ENCODE measurements at regions not wholly inside any gene's neighbourhood (a gene's known extent, or its start where the extent isn't known, plus 50 kb on each side); places are given as distances from the start of the nearest gene placed in this dataset.

- Histone ChIP-seq H3K27ac (no peak overlapping the region), H3K4me3 (no peak overlapping the region), H3K27me3 (ENCODE audit: insufficient read depth in 3 of 3, low read length in 2 of 3) (no peaks in the 10 kb centered on the region), H3K4me1 (no peaks in the 10 kb centered on the region), H3K9me3 (no peaks in the 10 kb centered on the region), H3K36me3 (ENCODE audit: insufficient read depth in 1 of 2, low read depth in 1 of 2) (no peaks in the 10 kb centered on the region)
- DNase-seq = no peak
- 42 to 50% (median 47%) methylated on average over 1 of the region's 1 CpG for WGBS, 3 donors
- intact Hi-C loops (cut with DNase I) = no loop called here
- ATAC-seq = no peak
- no peak for TF ChIP-seq CTCF (IDR thresholded peaks at IDR 0.05)
Observed at GRCh38 chr13:62933809-62934208, 1518.2 kb upstream of the PCDH20 start.

GRCh38 chr13:62932256-62932883 lies 1516.7 kb upstream of the PCDH20 start:
- intact Hi-C loops (cut with DNase I) = no loop called here
- Histone ChIP-seq H3K27me3 (ENCODE audit: insufficient read depth in 3 of 3, low read length in 2 of 3) (no peaks in the 10 kb centered on the region), H3K4me3 (no peak overlapping the region), H3K27ac (no peak overlapping the region), H3K4me1 (no peaks in the 10 kb centered on the region), H3K9me3 (no peaks in the 10 kb centered on the region), H3K36me3 (ENCODE audit: insufficient read depth in 1 of 2, low read depth in 1 of 2) (no peaks in the 10 kb centered on the region)
- DNase-seq (no peak), ATAC-seq (no peak)
- no peak for TF ChIP-seq CTCF (IDR thresholded peaks at IDR 0.05)
- 39 to 47% (median 39%) methylated on average over 2 of the region's 2 CpGs for WGBS, 3 donors

GRCh38 chr13:62931853-62932252 lies 1516.2 kb upstream of the PCDH20 start:
- Histone ChIP-seq H3K4me3 (no peak overlapping the region), H3K4me1 (no peaks in the 10 kb centered on the region), H3K36me3 (ENCODE audit: insufficient read depth in 1 of 2, low read depth in 1 of 2) (no peaks in the 10 kb centered on the region), H3K9me3 (no peaks in the 10 kb centered on the region), H3K27ac (no peak overlapping the region), H3K27me3 (ENCODE audit: insufficient read depth in 3 of 3, low read length in 2 of 3) (no peaks in the 10 kb centered on the region)
- intact Hi-C loops (cut with DNase I) = no loop called here
- no peak for DNase-seq
- ATAC-seq = no peak
- 44 to 51% (median 49%) methylated on average over 1 of the region's 1 CpG for WGBS, 3 donors
- TF ChIP-seq CTCF (IDR thresholded peaks at IDR 0.05) = no peak

- TF ChIP-seq CTCF (IDR thresholded peaks at IDR 0.05) = no peak
- Histone ChIP-seq H3K9me3 (peaks cover 4% of the 10 kb centered on the region), H3K27ac (no peak overlapping the region), H3K4me1 (no peaks in the 10 kb centered on the region), H3K4me3 (no peak overlapping the region), H3K36me3 (ENCODE audit: insufficient read depth in 1 of 2, low read depth in 1 of 2) (no peaks in the 10 kb centered on the region), H3K27me3 (ENCODE audit: insufficient read depth in 3 of 3, low read length in 2 of 3) (no peaks in the 10 kb centered on the region)
- intact Hi-C loops (cut with DNase I) = no loop called here
- ATAC-seq = no peak
- DNase-seq = no peak
Observed at GRCh38 chr13:62924395-62924794, 1508.7 kb upstream of the PCDH20 start.

DNA sequence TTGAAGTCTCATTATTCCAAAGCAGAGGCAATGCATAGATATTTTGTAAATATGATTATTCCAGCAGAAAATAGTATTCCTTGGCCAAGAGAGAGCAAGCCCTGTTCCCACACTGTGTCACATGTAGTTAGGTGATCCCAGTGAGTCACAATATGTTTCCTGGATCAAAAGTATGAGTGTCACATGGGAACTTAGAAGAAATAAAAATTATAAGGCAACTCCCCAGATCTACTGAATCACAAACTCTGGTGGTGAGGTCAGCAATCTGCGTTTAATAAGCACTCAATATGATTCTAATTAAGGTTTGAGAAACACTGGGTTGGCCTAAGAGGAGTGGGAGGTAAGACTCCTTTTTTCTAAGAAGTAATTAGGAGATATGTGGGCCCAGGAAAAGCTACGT lies 1504.5 kb upstream of the PCDH20 start:
- Histone ChIP-seq H3K4me1 (no peaks in the 10 kb centered on the region), H3K36me3 (ENCODE audit: insufficient read depth in 1 of 2, low read depth in 1 of 2) (no peaks in the 10 kb centered on the region), H3K27ac (no peak overlapping the region), H3K9me3 (no peaks in the 10 kb centered on the region), H3K27me3 (ENCODE audit: insufficient read depth in 3 of 3, low read length in 2 of 3) (no peaks in the 10 kb centered on the region), H3K4me3 (no peak overlapping the region)
- 63 to 67% (median 66%) methylated on average over 2 of the region's 2 CpGs for WGBS, 3 donors
- no peak for TF ChIP-seq CTCF (IDR thresholded peaks at IDR 0.05)
- no peak for DNase-seq
- intact Hi-C loops (cut with DNase I) = no loop called here
- no peak for ATAC-seq

Data from psoas muscle (tissue), 7 donors.